Loucy (cell line): ENCODE measurements at regions not wholly inside any gene's neighbourhood (a gene's known extent, or its start where the extent isn't known, plus 50 kb on each side); places are given as distances from the start of the nearest gene placed in this dataset.

Experiments used
- H2AFZ ChIP-seq: fragments of 200-600 bp; sonication (generic); 2 replicates; pipeline ENCODE4 v1.6.0; 2016; ENCODE audit warnings: antibody characterized with exemption, mild to moderate bottlenecking, low read length, moderate library complexity
- H3F3A ChIP-seq: fragments of 200-600 bp; 2 replicates; pipeline ENCODE4 v1.6.0; 2016; ENCODE audit warnings: antibody characterized with exemption, low read depth, mild to moderate bottlenecking
- H3K27me3 ChIP-seq: fragments of 200-600 bp; sonication (generic); 2 replicates; pipeline ENCODE4 v1.6.1; 2014; ENCODE audit warnings: low read length, mild to moderate bottlenecking; ENCODE audit not compliant: insufficient read depth, poor library complexity, severe bottlenecking
- H3K36me3 ChIP-seq: fragments of 200-600 bp; sonication (generic); 2 replicates; pipeline ENCODE4 v1.6.1; 2016; ENCODE audit warnings: low read length; ENCODE audit not compliant: insufficient read depth
- H3K4me1 ChIP-seq: fragments of 200-600 bp; sonication (generic); 2 replicates; pipeline ENCODE4 v1.5.1; 2014; ENCODE audit warnings: low read length, mild to moderate bottlenecking; ENCODE audit not compliant: insufficient read depth, poor library complexity, severe bottlenecking
- H3K4me2 ChIP-seq: fragments of 200-600 bp; sonication (generic); 2 replicates; pipeline ENCODE4 v1.6.0; 2014; ENCODE audit warnings: antibody characterized with exemption, low read length, low read depth, mild to moderate bottlenecking; ENCODE audit not compliant: poor library complexity, severe bottlenecking
- H3K4me3 ChIP-seq: fragments of 200-600 bp; sonication (generic); 2 replicates; pipeline ENCODE4 v1.5.1; 2014; ENCODE audit warnings: low read length, mild to moderate bottlenecking, mixed read lengths; ENCODE audit not compliant: poor library complexity, severe bottlenecking
- H3K79me2 ChIP-seq: fragments of 200-600 bp; sonication (generic); 2 replicates; pipeline ENCODE4 v1.6.1; 2014; ENCODE audit warnings: low read length; ENCODE audit not compliant: insufficient read depth
- H3K9ac ChIP-seq: fragments of 200-600 bp; sonication (generic); 2 replicates; pipeline ENCODE4 v1.6.0; 2014; ENCODE audit warnings: mild to moderate bottlenecking, low read depth, low read length, moderate library complexity; ENCODE audit not compliant: poor library complexity, severe bottlenecking
- H3K9me2 ChIP-seq: fragments of 200-600 bp; sonication (generic); replicated peaks from 2 replicates; pipeline ENCODE4 v1.6.1; 2016; ENCODE audit warnings: low read depth, low read length, mixed read lengths
- H3K9me3 ChIP-seq: fragments of 200-600 bp; sonication (generic); 2 replicates; pipeline ENCODE4 v1.6.1; 2014; ENCODE audit warnings: mild to moderate bottlenecking, antibody characterized with exemption, low read length, low read depth; ENCODE audit not compliant: insufficient read depth
- H4K20me1 ChIP-seq: fragments of 200-600 bp; sonication (generic); 2 replicates; pipeline ENCODE4 v1.6.0; 2014; ENCODE audit warnings: antibody characterized with exemption, low read length, mild to moderate bottlenecking; ENCODE audit not compliant: insufficient read depth, poor library complexity, severe bottlenecking
- CTCF ChIP-seq: fragments of 200-600 bp; sonication (generic); conservative IDR thresholded peaks from 2 replicates; pipeline ENCODE4 v1.5.1; 2014; ENCODE audit warnings: mild to moderate bottlenecking, antibody characterized with exemption, low read length
- EZH2phosphoT487 ChIP-seq: fragments of 200-600 bp; IDR thresholded peaks from 2 replicates; pipeline ENCODE4 v1.6.1; 2018; ENCODE audit warnings: antibody characterized with exemption, mild to moderate bottlenecking, moderate library complexity, borderline replicate concordance

DNA sequence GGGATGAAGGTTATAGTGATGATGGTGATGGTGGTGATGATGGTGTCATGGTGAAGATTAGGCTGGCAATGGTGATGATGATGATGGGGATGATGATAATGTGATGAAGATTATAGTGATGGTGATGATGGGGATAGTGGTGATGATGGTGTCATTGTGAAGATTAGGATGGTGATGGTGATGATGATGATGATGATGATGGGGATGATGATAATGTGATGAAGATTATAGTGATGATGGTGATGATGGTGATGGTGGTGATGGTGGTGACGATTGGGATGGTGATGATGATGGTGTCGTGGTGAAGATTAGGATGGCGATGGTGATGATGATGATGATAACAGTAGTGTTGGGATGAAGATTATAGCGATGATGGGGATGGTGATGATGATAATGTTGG lies 285.1 kb upstream of the AJAP1 start:
- Histone ChIP-seq H3K9me2 (no peaks in the 10 kb centered on the region), H3K36me3 (no peaks in the 10 kb centered on the region), H3K4me2 (no peak overlapping the region), H3K79me2 (no peaks in the 10 kb centered on the region), H4K20me1 (no peaks in the 10 kb centered on the region), H3K4me3 (no peak overlapping the region), H3F3A (no peaks in the 10 kb centered on the region), H3K4me1 (no peaks in the 10 kb centered on the region), H2AFZ (no peak overlapping the region), H3K9ac (no peak overlapping the region), H3K9me3 (peaks cover 4% of the 10 kb centered on the region; the same call in 1 of the 2 replicates), H3K27me3 (no peaks in the 10 kb centered on the region)
- TF ChIP-seq CTCF (no peak), EZH2phosphoT487 (no peak)

- H4K20me1 ChIP-seq = no peaks in the 10 kb centered on the region
- H3F3A ChIP-seq = no peaks in the 10 kb centered on the region
- no peaks in the 10 kb centered on the region for H3K27me3 ChIP-seq
- H3K4me3 ChIP-seq = no peak overlapping the region
- no peak for TF ChIP-seq CTCF
- TF ChIP-seq EZH2phosphoT487 = no peak
- H3K9me2 ChIP-seq = no peaks in the 10 kb centered on the region
- no peaks in the 10 kb centered on the region for H3K79me2 ChIP-seq
- peaks cover 4% of the 10 kb centered on the region; the same call in 1 of the 2 replicates for H3K9me3 ChIP-seq
- no peaks in the 10 kb centered on the region for H3K4me1 ChIP-seq
- no peaks in the 10 kb centered on the region for H3K36me3 ChIP-seq
- H3K4me2 ChIP-seq = no peak overlapping the region
- H2AFZ ChIP-seq = no peak overlapping the region
- H3K9ac ChIP-seq = no peak overlapping the region
Measured at GRCh38 chr1:4371849-4372248, 282.6 kb upstream of the AJAP1 start.

DNA sequence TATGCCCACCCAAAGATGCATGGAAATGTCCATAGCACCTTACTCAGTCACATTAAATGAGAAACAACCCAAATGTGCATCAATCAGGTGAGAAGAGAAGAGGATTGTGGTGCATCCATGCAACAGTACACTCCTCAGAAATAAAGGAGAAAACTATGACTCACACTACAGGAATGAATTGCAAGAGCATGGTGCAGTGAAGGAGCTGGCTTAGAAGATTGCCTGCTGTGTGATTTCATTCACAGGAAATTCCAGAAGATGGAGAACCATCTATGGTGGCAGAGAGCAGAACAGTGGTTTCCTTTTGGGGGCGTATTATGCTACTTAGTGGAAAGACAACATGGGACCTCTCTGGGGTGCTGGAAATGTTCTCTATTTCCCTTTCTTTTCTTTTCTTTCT lies 278.6 kb upstream of the AJAP1 start:
- Histone ChIP-seq H3K9me3 (peaks cover 10% of the 10 kb centered on the region; the same call in 1 of the 2 replicates), H4K20me1 (no peaks in the 10 kb centered on the region), H3K9me2 (no peaks in the 10 kb centered on the region), H3K4me1 (no peaks in the 10 kb centered on the region), H3K4me3 (no peak overlapping the region), H3K4me2 (no peak overlapping the region), H3K9ac (no peak overlapping the region), H3K27me3 (no peaks in the 10 kb centered on the region), H2AFZ (no peak overlapping the region), H3F3A (no peaks in the 10 kb centered on the region), H3K36me3 (no peaks in the 10 kb centered on the region), H3K79me2 (no peaks in the 10 kb centered on the region)
- no peak for TF ChIP-seq CTCF
